Naive thymus-derived CD4-positive, alpha-beta T cell (primary cell): ENCODE measurements at regions not wholly inside any gene's neighbourhood (a gene's known extent, or its start where the extent isn't known, plus 50 kb on each side); places are given as distances from the start of the nearest gene placed in this dataset.

Experiments used
- ATAC-seq: fragments of 150-1000 bp; cut with Tn5 transposase; 2 replicates; pipeline ENCODE4 v1.10.0; 2021; ENCODE audit warnings: mild to moderate bottlenecking, moderate library complexity
- CTCF ChIA-PET: fragments of 350-600 bp; sonication (Branson Sonifier 250); formaldehyde crosslinking; loops from one replicate; lab custom pipeline; 2021; ENCODE audit warnings: antibody characterized with exemption; lab: Charles Lee
- POLR2A ChIA-PET: fragments of 350-600 bp; sonication (Branson Sonifier 250); formaldehyde crosslinking; loops from one replicate; lab custom pipeline; 2021; ENCODE audit warnings: antibody characterized with exemption, inconsistent platforms; lab: Charles Lee
- DNase-seq, 9 donors: peaks; one replicate each; pipeline versions ENCODE4 v3.0.0 to v3.0.0-alpha.2; 2020 to 2022; ENCODE audit warnings: mixed read lengths in 1 of 9
- H3K27ac ChIP-seq: one replicate; pipeline ENCODE4 v1.7.0; 2013; ENCODE audit warnings: mild to moderate bottlenecking, low read depth, low read length, moderate library complexity
- H3K27me3 ChIP-seq, 2 donors: one replicate each; pipeline ENCODE4 v1.7.0; 2013; ENCODE audit warnings: low read length in 2 of 2, mild to moderate bottlenecking in 2 of 2, moderate library complexity in 2 of 2; ENCODE audit not compliant: control insufficient read depth in 2 of 2, insufficient read depth in 2 of 2
- H3K36me3 ChIP-seq, 3 experiments: 1 replicate in 2 of 3; 2 replicates in 1 of 3; pipeline ENCODE4 v1.7.0; 2013; ENCODE audit warnings: low read length in 3 of 3, mild to moderate bottlenecking in 3 of 3, moderate library complexity in 1 of 3; ENCODE audit not compliant: insufficient read depth in 3 of 3, control insufficient read depth in 2 of 3
- H3K4me1 ChIP-seq, 2 donors: one replicate each; pipeline ENCODE4 v1.7.0; 2013; ENCODE audit warnings: low read length in 2 of 2, mild to moderate bottlenecking in 2 of 2, moderate library complexity in 1 of 2; ENCODE audit not compliant: control insufficient read depth in 2 of 2, insufficient read depth in 2 of 2
- H3K4me3 ChIP-seq: 2 replicates; pipeline ENCODE4 v1.7.0; 2013; ENCODE audit warnings: mild to moderate bottlenecking, low read length
- H3K9me3 ChIP-seq, 3 experiments: 1 replicate in 2 of 3; 2 replicates in 1 of 3; pipeline ENCODE4 v1.7.0; 2013; ENCODE audit warnings: low read length in 3 of 3; ENCODE audit not compliant: control insufficient read depth in 2 of 3
- H3K27ac Mint-ChIP-seq, 9 donors: one replicate each; pipeline ENCODE4 v1.8.0; 2020 to 2022; ENCODE audit warnings: mixed read lengths in 9 of 9, mild to moderate bottlenecking in 8 of 9, moderate library complexity in 5 of 9, inconsistent platforms in 2 of 9
- H3K27me3 Mint-ChIP-seq, 5 donors: one replicate each; pipeline ENCODE4 v1.8.0; 2021 to 2022; ENCODE audit warnings: mixed read lengths in 5 of 5, mild to moderate bottlenecking in 1 of 5
- H3K36me3 Mint-ChIP-seq, 5 donors: one replicate each; pipeline ENCODE4 v1.8.0; 2020 to 2022; ENCODE audit warnings: mixed read lengths in 5 of 5, mild to moderate bottlenecking in 3 of 5, inconsistent platforms in 1 of 5
- H3K4me1 Mint-ChIP-seq, 7 donors: one replicate each; pipeline ENCODE4 v1.8.0; 2020 to 2022; ENCODE audit warnings: mixed read lengths in 7 of 7, mild to moderate bottlenecking in 3 of 7, inconsistent platforms in 1 of 7
- H3K4me3 Mint-ChIP-seq, 10 donors: one replicate each; pipeline ENCODE4 v1.8.0; 2020 to 2022; ENCODE audit warnings: mild to moderate bottlenecking in 10 of 10, mixed read lengths in 10 of 10, moderate library complexity in 6 of 10, inconsistent platforms in 2 of 10
- H3K9me3 Mint-ChIP-seq, 11 donors: one replicate each; pipeline ENCODE4 v1.8.0; 2020 to 2022; ENCODE audit warnings: mixed read lengths in 11 of 11, mild to moderate bottlenecking in 4 of 11, inconsistent platforms in 1 of 11, moderate library complexity in 1 of 11
- intact Hi-C, 2 donors: fragments of 100-400 bp; cut with micrococcal nuclease; formaldehyde crosslinking; loops; one replicate each; pipeline ENCODE4 v1.15.1; 2023

- Mint-ChIP-seq H3K27me3 (peaks cover 0 to 5% (median 0%) of the 10 kb centered on the region in 5 donors), H3K9me3 (peaks cover 0 to 3% (median 0%) of the 10 kb centered on the region in 11 donors), H3K36me3 (no peaks in the 10 kb centered on the region), H3K27ac (peak overlapping the region in 1 of 9 donors; percentile 5), H3K4me1 (peaks cover 0 to 3% (median 0%) of the 10 kb centered on the region in 7 donors), H3K4me3 (no peak overlapping the region)
- ATAC-seq: no peak
- ChIA-PET POLR2A (no interaction called here), CTCF (no interaction called here)
- no peak overlapping the region for H3K4me3 ChIP-seq
- H3K27ac ChIP-seq: no peak overlapping the region
- no peaks in the 10 kb centered on the region for H3K27me3 ChIP-seq
- DNase-seq: no peak
- no peaks in the 10 kb centered on the region for H3K9me3 ChIP-seq
- intact Hi-C loops: no loop called here
- H3K36me3 ChIP-seq: no peaks in the 10 kb centered on the region
- H3K4me1 ChIP-seq: no peaks in the 10 kb centered on the region
Measured at GRCh38 chr6:140487586-140487985, 1113.1 kb upstream of the CITED2 start.

- Mint-ChIP-seq H3K36me3 (no peaks in the 10 kb centered on the region), H3K9me3 (peaks cover 0 to 3% (median 0%) of the 10 kb centered on the region in 11 donors), H3K4me1 (peaks cover 0 to 3% (median 0%) of the 10 kb centered on the region in 7 donors), H3K4me3 (no peak overlapping the region), H3K27me3 (peaks cover 0 to 5% (median 0%) of the 10 kb centered on the region in 5 donors), H3K27ac (no peak overlapping the region)
- ChIA-PET POLR2A (no interaction called here), CTCF (no interaction called here)
- intact Hi-C loops: no loop called here
- ATAC-seq (no peak), DNase-seq (no peak)
- Histone ChIP-seq H3K27ac (no peak overlapping the region), H3K4me1 (no peaks in the 10 kb centered on the region), H3K36me3 (no peaks in the 10 kb centered on the region), H3K27me3 (no peaks in the 10 kb centered on the region), H3K4me3 (no peak overlapping the region), H3K9me3 (no peaks in the 10 kb centered on the region)
Measured at GRCh38 chr6:140486450-140487361, 1112.3 kb upstream of the CITED2 start.

- H3K27me3 Mint-ChIP-seq: peaks cover 0 to 5% (median 0%) of the 10 kb centered on the region in 5 donors
- H3K36me3 Mint-ChIP-seq: no peaks in the 10 kb centered on the region
Measured at GRCh38 chr6:140485740-140486449, 1111.4 kb upstream of the CITED2 start.

GRCh38 chr6:140480852-140481251 is 1106.4 kb upstream of the CITED2 start:
- Histone ChIP-seq H3K4me3 (no peak overlapping the region), H3K27me3 (no peaks in the 10 kb centered on the region), H3K27ac (no peak overlapping the region), H3K9me3 (no peaks in the 10 kb centered on the region), H3K36me3 (no peaks in the 10 kb centered on the region), H3K4me1 (no peaks in the 10 kb centered on the region)
- Mint-ChIP-seq H3K4me1 (no peaks in the 10 kb centered on the region), H3K9me3 (peaks cover 0 to 2% (median 0%) of the 10 kb centered on the region in 11 donors), H3K27ac (no peak overlapping the region), H3K36me3 (no peaks in the 10 kb centered on the region), H3K4me3 (no peak overlapping the region), H3K27me3 (peaks cover 0 to 5% (median 0%) of the 10 kb centered on the region in 5 donors)
- intact Hi-C loops: no loop called here
- no peak for ATAC-seq
- ChIA-PET POLR2A (no interaction called here), CTCF (no interaction called here)
- DNase-seq: no peak

More at GRCh38 chr6:140485740-140486449, 1111.4 kb upstream of the CITED2 start:
- no peak overlapping the region for H3K4me3 Mint-ChIP-seq
- POLR2A ChIA-PET: no interaction called here
- H3K27ac Mint-ChIP-seq: no peak overlapping the region
- Histone ChIP-seq H3K36me3 (no peaks in the 10 kb centered on the region), H3K27me3 (no peaks in the 10 kb centered on the region), H3K27ac (no peak overlapping the region), H3K4me1 (no peaks in the 10 kb centered on the region), H3K4me3 (no peak overlapping the region), H3K9me3 (no peaks in the 10 kb centered on the region)
- intact Hi-C loops: no loop called here
- H3K9me3 Mint-ChIP-seq: peaks cover 0 to 3% (median 0%) of the 10 kb centered on the region in 11 donors
- CTCF ChIA-PET: no interaction called here
- peaks cover 0 to 3% (median 0%) of the 10 kb centered on the region in 7 donors for H3K4me1 Mint-ChIP-seq
- ATAC-seq: no peak
- DNase-seq: no peak

- no peaks in the 10 kb centered on the region for H3K4me1 Mint-ChIP-seq
- ChIA-PET POLR2A (no interaction called here), CTCF (no interaction called here)
- no peak overlapping the region for H3K27ac Mint-ChIP-seq
- ATAC-seq (no peak), DNase-seq (no peak)
- Histone ChIP-seq H3K36me3 (no peaks in the 10 kb centered on the region), H3K4me3 (no peak overlapping the region), H3K27ac (no peak overlapping the region), H3K27me3 (no peaks in the 10 kb centered on the region), H3K4me1 (no peaks in the 10 kb centered on the region), H3K9me3 (no peaks in the 10 kb centered on the region)
- intact Hi-C loops: no loop called here
- peaks cover 0 to 2% (median 0%) of the 10 kb centered on the region in 11 donors for H3K9me3 Mint-ChIP-seq
- no peaks in the 10 kb centered on the region for H3K36me3 Mint-ChIP-seq
- H3K4me3 Mint-ChIP-seq: no peak overlapping the region
- no peaks in the 10 kb centered on the region for H3K27me3 Mint-ChIP-seq
Measured at GRCh38 chr6:140478631-140479030, 1104.2 kb upstream of the CITED2 start.

GRCh38 chr6:140475086-140475485 is 1100.6 kb upstream of the CITED2 start:
- Histone ChIP-seq H3K4me1 (no peaks in the 10 kb centered on the region), H3K4me3 (no peak overlapping the region), H3K27ac (no peak overlapping the region), H3K27me3 (no peaks in the 10 kb centered on the region), H3K36me3 (no peaks in the 10 kb centered on the region), H3K9me3 (no peaks in the 10 kb centered on the region)
- Mint-ChIP-seq H3K36me3 (no peaks in the 10 kb centered on the region), H3K27me3 (peaks cover 0 to 5% (median 0%) of the 10 kb centered on the region in 5 donors), H3K4me1 (no peaks in the 10 kb centered on the region), H3K9me3 (peaks cover 0 to 2% (median 0%) of the 10 kb centered on the region in 11 donors), H3K27ac (no peak overlapping the region), H3K4me3 (no peak overlapping the region)
- DNase-seq: no peak
- no peak for ATAC-seq
- ChIA-PET POLR2A (no interaction called here), CTCF (no interaction called here)
- intact Hi-C loops: no loop called here
